Dedifferentiated amniotic fluid mesenchymal stem cell (primary cell): ENCODE measurements at regions not wholly inside any gene's neighbourhood (a gene's known extent, or its start where the extent isn't known, plus 50 kb on each side); places are given as distances from the start of the nearest gene placed in this dataset.
"Not testable (repeated sequence)": the region's sequence is repeated elsewhere in the genome, so short reads cannot be mapped to it uniquely, and the experiment has no call there.

Experiments used
- DNase-seq: peaks from one replicate; pipeline ENCODE4 v3.0.0-alpha.2; 2016; ENCODE audit errors: extremely low spot score

GRCh38 chr7:114181280-114181679 is 233.3 kb upstream of the FOXP2 start:
- DNase-seq: no peak

- no peak for DNase-seq
These were observed 233.9 kb upstream of the FOXP2 start for GRCh38 chr7:114180556-114181266.

GRCh38 chr7:114175125-114175524 is 239.5 kb upstream of the FOXP2 start:
- no peak for DNase-seq

GRCh38 chr7:114173170-114173890 is 241.3 kb upstream of the FOXP2 start:
- no peak for DNase-seq

GRCh38 chr7:114169389-114169788 is 245.2 kb upstream of the FOXP2 start:
- not testable (repeated sequence) for DNase-seq

GRCh38 chr7:114160925-114161324 is 242.1 kb upstream of the PPP1R3A start:
- no peak for DNase-seq

GRCh38 chr7:114158854-114159253 is 240.0 kb upstream of the PPP1R3A start:
- DNase-seq: no peak

- DNase-seq: no peak
These were observed 239.5 kb upstream of the PPP1R3A start for GRCh38 chr7:114158275-114158674.

- DNase-seq: no peak
These were observed 237.4 kb upstream of the PPP1R3A start for GRCh38 chr7:114156178-114156577.

GRCh38 chr7:114155116-114156110 is 236.6 kb upstream of the PPP1R3A start:
- DNase-seq: no peak

GRCh38 chr7:114153700-114154099 is 234.9 kb upstream of the PPP1R3A start:
- no peak for DNase-seq

- no peak for DNase-seq
These were observed 233.6 kb upstream of the PPP1R3A start for GRCh38 chr7:114152314-114152938.

- no peak for DNase-seq
These were observed 233.0 kb upstream of the PPP1R3A start for GRCh38 chr7:114151777-114152176.

- DNase-seq: no peak
These were observed 231.9 kb upstream of the PPP1R3A start for GRCh38 chr7:114150689-114151088.

GRCh38 chr7:114148779-114149178 is 230.0 kb upstream of the PPP1R3A start:
- no peak for DNase-seq

- no peak for DNase-seq
These were observed 222.6 kb upstream of the PPP1R3A start for GRCh38 chr7:114141415-114141814.

GRCh38 chr7:114140561-114140960 is 221.8 kb upstream of the PPP1R3A start:
- no peak for DNase-seq

GRCh38 chr7:114139690-114140089 is 220.9 kb upstream of the PPP1R3A start:
- DNase-seq: not testable (repeated sequence)

- DNase-seq: no peak
These were observed 219.8 kb upstream of the PPP1R3A start for GRCh38 chr7:114138587-114138986.

GRCh38 chr7:114133717-114134116 is 214.9 kb upstream of the PPP1R3A start:
- no peak for DNase-seq

GRCh38 chr7:114130866-114131265 is 212.1 kb upstream of the PPP1R3A start:
- DNase-seq: no peak

- no peak for DNase-seq
These were observed 210.1 kb upstream of the PPP1R3A start for GRCh38 chr7:114128880-114129279.
